Endothelial cell of umbilical vein (primary cell): ENCODE measurements at regions not wholly inside any gene's neighbourhood (a gene's known extent, or its start where the extent isn't known, plus 50 kb on each side); places are given as distances from the start of the nearest gene placed in this dataset.

Source experiments
- BruUV-seq: library from RNA; stranded (reverse); fragments of 400-500 nt; replicated peaks from 2 replicates; lab custom pipeline; 2021; lab: Mats Ljungman, UMichigan
- CTCF ChIA-PET: fragments of 300-600, 350-600 bp; sonication (Branson Sonifier 250); formaldehyde crosslinking; loops from one replicate; lab custom pipeline; 2021; ENCODE audit warnings: antibody characterized with exemption, inconsistent platforms; lab: Charles Lee
- POLR2A ChIA-PET: fragments of 300-600, 350-600 bp; sonication (Branson Sonifier 250); formaldehyde crosslinking; loops from one replicate; lab custom pipeline; 2021; ENCODE audit warnings: antibody characterized with exemption, inconsistent platforms; lab: Charles Lee
- DNase-seq: peaks from one replicate; pipeline ENCODE4 v3.0.0-alpha.2; 2011; ENCODE audit warnings: low read depth, low spot score
- FAIRE-seq: peaks from 2 replicates; lab custom pipeline; 2011; peaks lifted over from hg19 to GRCh38; lab: Jason Lieb, UNC
- H2AFZ ChIP-seq: 2 replicates; pipeline ENCODE4 v1.6.0; 2012; ENCODE audit warnings: low read depth, low read length, control low read depth, inconsistent platforms
- H3K27ac ChIP-seq: 2 replicates; pipeline ENCODE4 v1.5.1; 2011; ENCODE audit warnings: low read depth, mild to moderate bottlenecking, control low read depth, low read length, moderate library complexity; ENCODE audit not compliant: insufficient read depth
- H3K27me3 ChIP-seq, 2 experiments: 2 replicates each; pipeline versions ENCODE4 v1.6.0 to v1.6.1; 2011; ENCODE audit warnings: low read length in 2 of 2, mixed read lengths in 1 of 2; ENCODE audit not compliant: control insufficient read depth in 2 of 2, insufficient read depth in 2 of 2
- H3K36me3 ChIP-seq, 2 experiments: 2 replicates in 1 of 2; 3 replicates in 1 of 2; pipeline ENCODE4 v1.5.1; 2011; ENCODE audit warnings: low read length in 2 of 2, mild to moderate bottlenecking in 1 of 2, moderate library complexity in 1 of 2; ENCODE audit not compliant: control insufficient read depth in 2 of 2, insufficient read depth in 2 of 2; ENCODE audit errors: extremely low read depth in 1 of 2
- H3K4me1 ChIP-seq: 3 replicates; pipeline ENCODE4 v1.5.1; 2011; ENCODE audit warnings: mild to moderate bottlenecking, low read length; ENCODE audit not compliant: control insufficient read depth, insufficient read depth; ENCODE audit errors: extremely low read depth
- H3K4me2 ChIP-seq: 2 replicates; pipeline ENCODE4 v1.6.1; 2011; ENCODE audit warnings: low read length, control low read depth, mixed read lengths; ENCODE audit not compliant: insufficient read depth
- H3K4me3 ChIP-seq, 3 experiments: fragments of 200-600 bp in 1 of 3; sonication (generic), shearing (Covaris generic) in 1 of 3; replicated peaks in 1 of 3; 2 replicates each; pipeline ENCODE4 v1.5.1; 2011 to 2016; ENCODE audit warnings: control low read depth in 3 of 3, low read length in 3 of 3, mild to moderate bottlenecking in 2 of 3, inconsistent platforms in 1 of 3, low read depth in 1 of 3, moderate library complexity in 1 of 3; ENCODE audit not compliant: insufficient read depth in 1 of 3
- H3K79me2 ChIP-seq: 2 replicates; pipeline ENCODE4 v1.6.0; 2012; ENCODE audit warnings: low read length, inconsistent platforms; ENCODE audit not compliant: control insufficient read depth, insufficient read depth
- H3K9ac ChIP-seq: replicated peaks from 2 replicates; pipeline ENCODE3; 2011; ENCODE audit warnings: low read length, control low read depth; ENCODE audit not compliant: insufficient read depth; ENCODE audit errors: extremely low read depth
- H3K9me1 ChIP-seq: replicated peaks from 3 replicates; pipeline ENCODE4 v1.6.0; 2011; ENCODE audit warnings: mild to moderate bottlenecking, low read length; ENCODE audit not compliant: control insufficient read depth, insufficient read depth; ENCODE audit errors: extremely low read depth
- H3K9me3 ChIP-seq: replicated peaks from 2 replicates; pipeline ENCODE4 v1.5.1; 2012; ENCODE audit warnings: low read length, inconsistent platforms; ENCODE audit not compliant: control insufficient read depth, insufficient read depth
- H4K20me1 ChIP-seq: replicated peaks from 2 replicates; pipeline ENCODE3; 2011; ENCODE audit warnings: mild to moderate bottlenecking, low read length; ENCODE audit not compliant: control insufficient read depth, insufficient read depth; ENCODE audit errors: extremely low read depth
- CTCF ChIP-seq, 2 donors: IDR thresholded peaks; 1 replicate in 1 of 2; 2 replicates in 1 of 2; pipeline ENCODE4 v1.5.1; 2011; ENCODE audit warnings: low read length in 2 of 2, mild to moderate bottlenecking in 2 of 2, moderate library complexity in 2 of 2, control low read depth in 1 of 2, inconsistent platforms in 1 of 2, low read depth in 1 of 2; ENCODE audit not compliant: insufficient read depth in 1 of 2; ENCODE audit errors: extremely low read depth in 1 of 2
- EZH2 ChIP-seq: IDR thresholded peaks from 2 replicates; pipeline ENCODE4 v1.6.1; 2012; ENCODE audit warnings: borderline replicate concordance, low read depth, mild to moderate bottlenecking, moderate library complexity, low read length, inconsistent platforms; ENCODE audit not compliant: severe bottlenecking
- FOS ChIP-seq: IDR thresholded peaks from 2 replicates; pipeline ENCODE4 v1.6.1; 2011; ENCODE audit warnings: mild to moderate bottlenecking, low read length, moderate library complexity, borderline replicate concordance; ENCODE audit not compliant: insufficient read depth
- GATA2 ChIP-seq: IDR thresholded peaks from 2 replicates; pipeline ENCODE4 v1.7.0; 2011; ENCODE audit warnings: low read depth, mild to moderate bottlenecking, moderate library complexity, mixed read lengths, low read length; ENCODE audit not compliant: insufficient read length, insufficient read depth
- JUN ChIP-seq: IDR thresholded peaks from 2 replicates; pipeline ENCODE4 v1.6.1; 2011; ENCODE audit warnings: borderline replicate concordance, low read depth; ENCODE audit not compliant: insufficient read length, insufficient read depth
- MYC ChIP-seq: IDR thresholded peaks from one replicate; pipeline ENCODE4 v1.6.1; 2011; ENCODE audit warnings: mild to moderate bottlenecking, low read depth, low read length
- POLR2A ChIP-seq: IDR thresholded peaks from 2 replicates; pipeline ENCODE4 v1.6.1; 2012; ENCODE audit warnings: low read depth, mild to moderate bottlenecking, control low read depth, low read length
- POLR2AphosphoS5 ChIP-seq: IDR thresholded peaks from 2 replicates; pipeline ENCODE4 v1.6.1; 2012; ENCODE audit warnings: low read depth, mild to moderate bottlenecking, control low read depth, low read length, moderate library complexity; ENCODE audit not compliant: insufficient read depth
- dilution Hi-C: fragments of 300-500 bp; cut with MboI; formaldehyde crosslinking; loops from one replicate; pipeline ENCODE4 v1.15.0; 2019; ENCODE audit warnings: low sequenced_read_pairs; ENCODE audit not compliant: extremely low pct_ligation_motif_present
- intact Hi-C: fragments of 100-400 bp; cut with micrococcal nuclease; formaldehyde crosslinking; loops from one replicate; pipeline ENCODE4 v1.10.0; 2022
- TF ChIP-seq, protein P1 (sequence below): IDR thresholded peaks from 2 replicates; pipeline ENCODE4 v1.6.1; 2011; ENCODE audit not compliant: insufficient read depth, insufficient read length

DNA sequence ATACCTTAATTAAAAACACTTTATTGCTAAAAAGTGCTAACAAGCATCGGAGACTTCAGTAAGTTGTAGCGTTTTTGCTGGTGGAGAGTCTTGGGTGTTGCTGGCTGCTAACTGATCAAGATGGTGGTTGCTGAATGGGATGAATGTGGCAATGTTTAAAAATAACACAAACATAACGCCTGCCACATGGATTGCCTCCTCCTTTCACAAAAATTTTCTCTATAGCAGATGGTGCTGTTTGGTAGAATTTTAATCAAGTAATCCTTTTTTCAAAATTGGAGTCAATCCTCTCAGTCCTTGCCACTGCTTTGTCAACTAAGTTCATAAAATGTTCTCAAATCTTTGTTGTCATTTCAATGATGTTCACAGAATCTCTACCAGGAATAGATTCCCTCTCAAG, 466.8 kb upstream of the TECRL start:
- Histone ChIP-seq H3K36me3 (no peaks in the 10 kb centered on the region), H3K4me3 (no peak overlapping the region), H3K27me3 (no peaks in the 10 kb centered on the region), H3K27ac (no peak overlapping the region), H3K9me3 (no peaks in the 10 kb centered on the region), H3K9ac (no peak overlapping the region), H3K4me2 (no peak overlapping the region), H3K4me1 (no peaks in the 10 kb centered on the region), H3K9me1 (no peaks in the 10 kb centered on the region), H4K20me1 (no peaks in the 10 kb centered on the region), H3K79me2 (no peaks in the 10 kb centered on the region), H2AFZ (no peak overlapping the region)
- DNase-seq (no peak), FAIRE-seq (no peak)
- TF ChIP-seq EZH2 (no peak), CTCF (IDR thresholded peaks at IDR 0.05; ENCODE audit: extremely low read depth in 1 of 2, insufficient read depth in 1 of 2, low read depth in 1 of 2, low read length in 2 of 2) (no peak), GATA2 (no peak), POLR2AphosphoS5 (no peak), POLR2A (no peak), FOS (no peak)
- TF ChIP-seq, protein P1, sequence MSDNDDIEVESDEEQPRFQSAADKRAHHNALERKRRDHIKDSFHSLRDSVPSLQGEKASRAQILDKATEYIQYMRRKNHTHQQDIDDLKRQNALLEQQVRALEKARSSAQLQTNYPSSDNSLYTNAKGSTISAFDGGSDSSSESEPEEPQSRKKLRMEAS: no peak
- ChIA-PET CTCF (no interaction called here), POLR2A (no interaction called here)
- dilution Hi-C loops: no loop called here
- BruUV-seq: no TSS peak
- intact Hi-C loops: no loop called here

DNA sequence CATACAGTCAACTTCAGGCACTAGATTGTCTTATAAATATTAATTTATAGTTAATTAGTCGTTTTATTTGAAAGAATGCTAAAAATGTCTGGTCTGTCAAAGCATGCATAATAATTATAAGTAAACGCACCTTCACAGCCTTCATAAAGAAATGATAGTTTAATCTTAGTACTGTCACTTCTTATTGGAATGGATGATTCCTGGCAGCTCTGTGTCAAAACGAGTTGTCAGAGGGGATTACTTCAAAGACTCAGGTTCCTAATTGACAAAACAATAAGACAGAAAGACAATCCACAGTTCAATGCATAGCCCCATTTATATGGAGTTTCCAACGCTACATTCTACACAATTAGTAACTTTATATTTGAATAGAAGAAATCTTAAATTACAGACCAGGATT, 461.3 kb upstream of the TECRL start:
- no peak overlapping the region for H2AFZ ChIP-seq
- no peak overlapping the region for H3K4me3 ChIP-seq
- no peak for TF ChIP-seq POLR2AphosphoS5
- TF ChIP-seq, protein P1: no peak
- no peak for TF ChIP-seq JUN
- no peak for TF ChIP-seq GATA2
- no peak for TF ChIP-seq MYC
- no peak for TF ChIP-seq EZH2
- no peak for TF ChIP-seq FOS
- TF ChIP-seq POLR2A: no peak
- no peak for TF ChIP-seq CTCF (IDR thresholded peaks at IDR 0.05; ENCODE audit: extremely low read depth in 1 of 2, insufficient read depth in 1 of 2, low read depth in 1 of 2, low read length in 2 of 2)
- H3K4me1 ChIP-seq: no peaks in the 10 kb centered on the region
- H3K9me3 ChIP-seq: no peaks in the 10 kb centered on the region
- ChIA-PET CTCF (no interaction called here), POLR2A (no interaction called here)
- dilution Hi-C loops: no loop called here
- DNase-seq: no peak
- intact Hi-C loops: no loop called here
- H3K27ac ChIP-seq: no peak overlapping the region
- H3K79me2 ChIP-seq: no peaks in the 10 kb centered on the region
- no TSS peak for BruUV-seq
- H4K20me1 ChIP-seq: no peaks in the 10 kb centered on the region
- FAIRE-seq: no peak
- H3K36me3 ChIP-seq: no peaks in the 10 kb centered on the region
- no peak overlapping the region for H3K4me2 ChIP-seq
- H3K27me3 ChIP-seq: no peaks in the 10 kb centered on the region
- H3K9ac ChIP-seq: no peak overlapping the region
- no peaks in the 10 kb centered on the region for H3K9me1 ChIP-seq
